ENCODE measurements at regions not wholly inside any gene's neighbourhood (a gene's known extent, or its start where the extent isn't known, plus 50 kb on each side); places are given as distances from the start of the nearest gene placed in this dataset.

DNA sequence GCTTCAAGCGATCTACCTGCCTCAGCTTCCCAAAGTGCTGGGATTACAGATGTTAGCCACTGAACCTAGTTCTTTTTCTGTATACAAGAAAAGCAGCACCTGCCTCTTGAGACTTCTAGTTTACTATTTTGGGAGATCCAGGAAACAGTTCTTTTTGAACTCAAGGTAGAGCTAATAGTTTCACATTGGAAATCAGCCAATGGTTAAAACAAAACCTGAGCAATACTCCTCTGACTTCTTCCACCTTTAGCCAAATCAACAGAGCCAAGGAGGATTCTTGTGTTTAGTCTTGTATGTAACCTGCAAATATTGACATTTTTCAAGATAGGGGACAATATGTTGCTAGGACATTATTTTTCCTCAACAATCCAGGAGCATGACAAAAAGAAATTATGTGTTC is 349.4 kb downstream of the SH3GL2 start:
- no peak for TF ChIP-seq CTCF (IDR thresholded peaks at IDR 0.05)
- TF ChIP-seq POLR2A (IDR thresholded peaks at IDR 0.05), result no peak

All from prostate gland (tissue), 2 donors.